Epidermal melanocyte (primary cell): ENCODE measurements at regions not wholly inside any gene's neighbourhood (a gene's known extent, or its start where the extent isn't known, plus 50 kb on each side); places are given as distances from the start of the nearest gene placed in this dataset.

Experiments
- DNase-seq: peaks from one replicate; pipeline ENCODE4 v3.0.0; 2011; ENCODE audit warnings: low spot score; ENCODE audit not compliant: insufficient read length

DNA sequence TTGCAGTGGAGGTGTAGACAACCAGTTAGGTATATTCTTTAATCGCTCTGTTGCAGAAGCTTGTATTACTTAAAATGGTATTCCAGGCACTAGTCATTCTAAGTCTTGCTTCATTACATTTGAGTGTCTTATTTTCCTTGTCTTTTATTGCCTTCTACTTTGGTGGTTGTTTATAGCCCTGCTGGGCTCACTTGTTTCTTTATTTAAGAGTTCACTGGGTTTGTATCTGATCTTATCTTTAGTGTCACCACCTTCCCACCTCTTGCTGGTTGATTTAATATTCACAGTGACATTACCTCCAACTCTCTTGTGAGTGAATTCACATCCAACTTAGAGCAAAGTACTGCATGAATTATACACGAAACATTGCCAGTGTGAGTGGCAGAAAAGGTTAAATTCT, 83.6 kb upstream of the BNC2 start:
- no peak for DNase-seq

- no peak for DNase-seq
Measured at GRCh38 chr9:16951502-16951901, 81.0 kb upstream of the BNC2 start.

GRCh38 chr9:16950051-16950450, 79.6 kb upstream of the BNC2 start:
- no peak for DNase-seq

DNA sequence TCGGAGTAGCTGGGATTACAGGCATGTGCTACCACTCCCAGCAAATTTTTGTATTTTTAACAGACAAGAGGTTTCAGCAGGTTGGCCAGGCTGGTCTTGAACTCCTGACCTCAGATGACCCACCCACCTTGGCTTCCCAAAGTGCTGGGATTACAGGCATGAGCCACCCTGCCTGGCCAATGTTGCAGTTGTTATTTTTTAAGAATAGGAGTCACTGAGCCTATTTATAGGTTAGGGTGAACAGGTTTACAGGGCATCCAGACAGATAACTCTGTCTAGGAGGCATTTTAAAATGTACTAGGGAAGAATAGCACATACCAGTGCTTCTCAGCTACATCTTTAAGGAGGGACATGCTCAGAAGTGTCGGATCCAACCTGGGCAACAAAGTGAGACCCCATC, 60.1 kb upstream of the BNC2 start:
- DNase-seq, result no peak

GRCh38 chr9:16928179-16928945, 57.9 kb upstream of the BNC2 start:
- DNase-seq, result no peak

- DNase-seq, result no peak
Measured at GRCh38 chr9:16925426-16925825, 55.0 kb upstream of the BNC2 start.

- DNase-seq, result no peak
Measured at GRCh38 chr9:16924311-16924915, 53.9 kb upstream of the BNC2 start.

DNA sequence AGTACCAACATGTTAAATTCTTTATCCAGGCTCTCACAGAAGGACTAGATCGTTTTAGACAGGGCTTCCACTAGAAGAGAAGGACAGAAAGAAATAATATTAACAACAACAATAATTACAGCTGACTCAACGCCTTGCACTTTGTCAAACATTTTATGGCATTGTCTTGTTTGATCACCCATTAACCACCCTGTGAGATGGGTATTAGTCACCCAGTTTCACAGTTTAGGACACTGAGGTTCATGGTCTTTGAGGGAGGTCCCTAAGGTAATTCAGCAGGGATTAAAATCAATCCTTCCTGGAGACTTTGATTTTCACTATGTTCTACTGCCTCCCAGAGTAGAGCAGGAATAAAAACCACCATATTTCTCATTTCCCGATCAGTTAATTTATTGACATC, 51.4 kb upstream of the BNC2 start:
- no peak for DNase-seq
